GM12873 (cell line): ENCODE measurements at regions not wholly inside any gene's neighbourhood (a gene's known extent, or its start where the extent isn't known, plus 50 kb on each side); places are given as distances from the start of the nearest gene placed in this dataset.

Source experiments
- CTCF ChIP-seq: IDR thresholded peaks from 2 replicates; pipeline ENCODE4 v1.5.1; 2012; ENCODE audit warnings: low read depth, mild to moderate bottlenecking, moderate library complexity, low read length, control low read depth; ENCODE audit not compliant: insufficient read depth; ENCODE audit errors: missing control alignments

- no peak for TF ChIP-seq CTCF
Observed at GRCh38 chr1:95679262-95679661, 445.3 kb downstream of the RWDD3 start.

- no peak for TF ChIP-seq CTCF
Observed at GRCh38 chr1:95685081-95685480, 451.1 kb downstream of the RWDD3 start.

GRCh38 chr1:95686217-95686616 is 452.2 kb downstream of the RWDD3 start:
- no peak for TF ChIP-seq CTCF

GRCh38 chr1:95699149-95699953 is 465.3 kb downstream of the RWDD3 start:
- TF ChIP-seq CTCF: no peak

- no peak for TF ChIP-seq CTCF
Observed at GRCh38 chr1:95701450-95702173, 467.6 kb downstream of the RWDD3 start.

- TF ChIP-seq CTCF: no peak
Observed at GRCh38 chr1:95703046-95703445, 469.0 kb downstream of the RWDD3 start.

- no peak for TF ChIP-seq CTCF
Observed at GRCh38 chr1:95716097-95716496, 482.1 kb downstream of the RWDD3 start.
